ENCODE measurements at regions not wholly inside any gene's neighbourhood (a gene's known extent, or its start where the extent isn't known, plus 50 kb on each side); places are given as distances from the start of the nearest gene placed in this dataset.

DNA sequence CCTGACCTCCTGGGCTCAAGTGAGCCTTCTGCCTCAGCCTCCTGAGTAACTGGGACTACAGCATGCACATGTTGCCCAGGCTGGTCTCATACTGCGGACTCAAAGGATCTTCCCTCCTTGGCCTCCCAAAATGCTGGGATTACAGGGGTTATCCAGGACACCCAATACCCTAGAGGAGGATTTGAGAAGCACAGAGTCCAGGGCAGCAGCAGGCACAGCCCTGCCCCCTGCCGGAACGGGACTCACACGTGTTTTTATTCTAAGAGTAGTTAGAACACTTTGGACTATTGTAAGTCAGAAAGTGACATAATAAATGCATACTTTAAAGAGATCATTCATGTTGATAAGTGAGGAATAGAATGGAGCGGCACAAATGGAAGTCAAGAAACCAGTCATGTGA is 80.2 kb downstream of the C6orf118 start:
- DNase-seq, result no peak

DNA sequence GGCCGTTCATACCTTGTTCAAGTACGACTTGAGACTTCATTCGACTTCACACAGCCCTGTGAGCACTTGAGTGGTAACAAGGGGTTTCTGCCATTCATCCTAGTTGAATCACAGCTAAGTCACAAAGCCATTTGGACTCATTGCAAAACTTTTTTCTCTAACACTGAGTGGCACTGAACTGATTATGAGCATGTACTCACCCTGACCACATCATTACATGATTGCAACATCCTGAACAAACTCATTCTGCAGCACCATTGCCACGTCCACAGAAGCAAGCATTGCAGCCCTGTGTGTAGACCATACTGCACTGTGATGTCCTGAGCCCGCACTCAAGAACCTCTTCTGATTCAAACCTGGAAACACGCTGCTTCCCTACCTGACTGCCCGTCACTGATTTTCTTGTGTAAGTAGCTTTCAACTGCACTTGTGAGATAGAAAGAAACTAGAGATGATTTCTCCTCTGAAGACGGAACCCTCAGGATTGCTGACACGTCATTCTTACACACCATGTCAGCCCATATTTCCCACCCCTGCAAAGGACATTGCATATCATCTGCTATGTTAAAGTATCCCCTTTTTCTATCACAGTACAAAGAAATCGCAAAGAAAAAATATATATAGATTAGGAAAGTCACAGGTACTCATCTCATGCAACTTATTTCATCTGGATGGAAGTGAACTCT is 81.6 kb downstream of the C6orf118 start:
- DNase-seq, result no peak

DNA sequence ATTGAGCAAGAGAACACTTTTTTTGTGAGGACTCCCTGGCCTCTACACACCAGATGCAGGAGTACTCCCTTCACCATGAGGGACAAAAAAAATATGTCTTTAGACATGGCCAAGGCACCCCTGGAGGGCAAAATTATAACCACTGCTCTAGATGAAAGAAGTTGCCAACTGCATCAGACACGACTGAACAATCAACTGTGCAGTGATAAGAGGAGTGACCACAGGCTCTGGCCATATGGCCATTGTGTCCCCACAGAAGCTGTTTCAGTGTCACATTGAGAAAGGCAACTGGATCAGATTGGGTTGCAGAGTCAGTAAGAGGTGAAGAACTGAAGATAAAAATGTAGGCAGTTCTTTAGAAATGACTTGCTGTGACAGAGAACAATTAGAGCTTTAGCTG is 85.7 kb downstream of the C6orf118 start:
- DNase-seq, result no peak

- DNase-seq, result no peak
Measured at GRCh38 chr6:165223101-165223500, 86.3 kb downstream of the C6orf118 start.

DNA sequence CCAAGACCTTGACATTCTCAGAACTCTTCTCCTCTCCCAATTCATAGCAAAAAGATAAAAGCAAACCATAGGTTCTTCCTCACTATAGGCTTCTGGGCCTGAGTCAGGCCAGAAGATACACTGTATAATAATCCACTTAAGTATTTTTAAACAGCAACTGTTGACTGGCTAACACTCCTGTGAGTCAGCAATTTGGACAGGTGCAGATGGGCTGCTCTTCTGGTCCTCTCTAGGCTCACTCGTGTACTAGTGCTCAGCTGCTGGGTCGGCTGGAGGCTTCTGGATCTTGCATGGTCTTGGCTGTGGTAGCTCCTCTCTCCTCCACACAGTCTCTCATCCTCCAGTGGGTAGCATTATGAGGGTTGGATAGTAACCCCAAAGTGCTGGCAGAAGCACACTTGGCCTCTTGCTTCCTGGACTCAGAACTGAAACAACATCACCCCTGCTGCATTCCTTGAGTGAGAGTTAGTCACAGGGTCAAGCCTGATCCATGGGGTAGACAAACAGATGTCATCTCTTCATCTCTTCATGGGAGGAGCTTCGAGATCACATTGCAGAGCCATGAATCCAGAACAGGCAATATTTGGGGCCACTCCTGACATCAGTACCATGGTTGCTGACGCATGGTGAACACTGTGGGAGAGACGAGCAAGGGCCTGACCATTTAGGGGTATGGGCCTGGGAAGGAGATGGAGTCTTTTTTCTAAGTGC is 86.9 kb downstream of the C6orf118 start:
- DNase-seq, result no peak

GRCh38 chr6:165220045-165220444 is 89.4 kb downstream of the C6orf118 start:
- DNase-seq, result no peak

DNA sequence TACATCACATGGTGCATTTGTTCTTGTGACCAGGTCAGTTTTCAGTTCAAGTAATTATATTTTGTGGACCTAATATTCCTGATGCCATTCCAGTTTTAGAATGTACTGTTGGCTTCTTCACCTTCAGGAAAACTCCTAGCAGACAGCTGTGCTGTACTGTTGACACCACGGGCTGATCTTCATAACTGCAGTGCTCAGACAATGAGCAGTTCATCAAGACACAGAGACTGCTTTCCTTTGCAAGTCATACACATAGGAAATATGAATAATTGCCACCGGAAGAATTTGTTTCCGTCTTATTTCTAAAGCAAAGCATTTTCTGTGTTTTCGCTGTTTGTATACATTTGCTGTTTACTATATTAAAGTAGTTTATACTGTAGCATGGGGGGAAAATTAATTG is 89.8 kb downstream of the C6orf118 start:
- no peak for DNase-seq

GRCh38 chr6:165218829-165219228 is 90.6 kb downstream of the C6orf118 start:
- no peak for DNase-seq

GRCh38 chr6:165206798-165207197 is 102.6 kb downstream of the C6orf118 start:
- DNase-seq, result no peak

DNA sequence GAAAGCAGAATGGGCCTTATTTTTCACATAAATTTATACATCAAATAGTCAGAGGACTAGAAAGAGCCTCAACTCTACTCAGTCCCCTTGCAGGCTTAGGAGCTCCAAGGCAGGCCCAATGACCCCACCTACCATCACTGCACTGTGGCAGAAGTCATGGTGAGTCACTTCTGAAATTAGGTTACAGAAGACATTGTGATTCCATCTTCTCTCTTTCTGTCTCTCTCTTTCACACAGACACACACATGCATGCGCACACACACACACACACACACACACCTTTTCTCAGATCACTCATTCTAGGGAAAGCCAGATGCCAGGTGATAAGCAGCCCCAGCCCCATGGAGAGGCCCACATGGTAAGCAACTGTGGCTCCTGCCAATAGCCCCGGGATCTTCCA is 103.8 kb downstream of the C6orf118 start:
- DNase-seq, result no peak

GRCh38 chr6:165204807-165205545 is 104.4 kb downstream of the C6orf118 start:
- no peak for DNase-seq

DNA sequence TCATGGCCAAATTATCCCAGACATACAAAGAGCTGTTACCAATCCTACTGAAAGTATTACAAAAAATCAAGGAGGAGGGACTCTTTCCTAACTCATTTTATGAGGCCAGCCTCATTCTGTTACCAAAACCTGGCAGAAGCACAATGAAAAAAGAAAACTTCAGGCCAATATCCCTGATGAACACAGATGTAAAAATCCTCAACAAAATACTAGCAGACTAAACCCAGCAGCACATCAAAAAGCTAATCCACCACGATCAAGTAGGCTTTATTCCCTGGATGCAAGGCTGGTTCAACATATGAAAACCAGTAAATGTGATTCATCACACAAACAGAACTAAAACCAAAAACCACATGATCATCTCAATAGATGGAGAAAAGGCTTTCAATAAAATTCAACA is 109.2 kb downstream of the C6orf118 start:
- DNase-seq, result no peak

DNA sequence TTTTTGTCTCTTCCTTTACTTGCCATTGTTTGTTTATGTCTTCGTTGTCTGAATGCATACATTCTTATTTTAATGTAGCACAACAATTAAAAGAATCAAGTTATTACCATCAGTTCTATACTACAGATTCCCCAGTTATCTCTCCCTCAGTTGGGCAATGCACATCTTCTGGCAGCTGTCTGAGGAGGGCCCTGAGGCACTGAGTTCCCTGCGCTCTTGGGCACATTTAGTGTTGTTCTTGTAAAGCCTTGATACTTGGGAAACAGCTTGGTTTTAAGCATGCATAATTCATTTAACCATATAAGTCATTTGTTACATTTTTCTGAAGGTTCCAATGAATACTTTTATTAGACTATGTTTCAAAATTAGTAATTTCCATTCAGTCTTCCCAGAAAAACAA is 117.9 kb downstream of the C6orf118 start:
- DNase-seq, result no peak

GRCh38 chr6:165186441-165187205 is 122.8 kb downstream of the C6orf118 start:
- DNase-seq, result no peak

- no peak for DNase-seq
Measured at GRCh38 chr6:165186041-165186440, 123.4 kb downstream of the C6orf118 start.

- no peak for DNase-seq
Measured at GRCh38 chr6:165184192-165184979, 125.0 kb downstream of the C6orf118 start.

GRCh38 chr6:165183496-165184140 is 125.8 kb downstream of the C6orf118 start:
- DNase-seq, result no peak

- no peak for DNase-seq
Measured at GRCh38 chr6:165183071-165183470, 126.3 kb downstream of the C6orf118 start.

DNA sequence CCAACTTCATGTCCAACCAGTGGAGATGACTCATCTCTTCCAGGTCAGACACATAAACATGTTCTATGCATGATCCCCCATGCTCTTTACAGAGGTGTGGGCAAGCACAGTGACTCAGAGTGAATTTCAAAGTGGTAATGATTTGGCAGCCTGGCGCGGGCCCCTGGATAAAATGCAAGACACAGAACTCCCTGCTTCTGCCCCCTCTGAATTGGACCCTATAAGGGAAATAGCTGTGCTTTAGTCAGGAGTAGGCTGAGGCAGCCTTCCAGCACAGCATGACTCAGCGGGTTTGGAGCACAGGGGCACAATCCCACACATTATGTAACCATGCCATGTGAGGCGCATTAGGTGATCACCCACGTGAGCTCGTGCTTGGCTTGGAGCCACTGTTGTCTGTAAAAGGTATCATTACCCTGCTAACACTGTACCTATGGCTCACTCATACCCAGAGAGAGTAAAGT is 127.4 kb downstream of the C6orf118 start:
- DNase-seq, result no peak

GRCh38 chr6:165178056-165178455 is 131.3 kb downstream of the C6orf118 start:
- DNase-seq, result no peak

DNA sequence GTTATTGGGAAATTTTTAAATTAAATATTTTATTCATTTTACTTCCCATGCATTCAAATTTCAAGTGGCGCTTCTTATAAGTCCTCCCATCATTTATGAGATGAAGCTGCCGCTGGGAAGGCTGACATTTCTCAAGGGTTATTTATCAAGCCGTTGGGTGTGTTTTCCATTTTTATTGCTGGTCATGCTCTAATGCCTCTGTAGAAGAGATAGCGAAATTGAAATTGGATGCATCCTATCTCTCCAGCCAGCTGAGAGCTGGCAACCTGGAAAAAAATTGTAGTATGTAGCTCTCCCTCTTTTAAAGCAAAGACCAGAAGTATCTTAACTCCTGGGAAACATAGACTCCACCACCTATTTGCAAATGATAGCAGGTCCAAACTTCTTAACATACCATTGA is 135.9 kb downstream of the C6orf118 start:
- no peak for DNase-seq

DNA sequence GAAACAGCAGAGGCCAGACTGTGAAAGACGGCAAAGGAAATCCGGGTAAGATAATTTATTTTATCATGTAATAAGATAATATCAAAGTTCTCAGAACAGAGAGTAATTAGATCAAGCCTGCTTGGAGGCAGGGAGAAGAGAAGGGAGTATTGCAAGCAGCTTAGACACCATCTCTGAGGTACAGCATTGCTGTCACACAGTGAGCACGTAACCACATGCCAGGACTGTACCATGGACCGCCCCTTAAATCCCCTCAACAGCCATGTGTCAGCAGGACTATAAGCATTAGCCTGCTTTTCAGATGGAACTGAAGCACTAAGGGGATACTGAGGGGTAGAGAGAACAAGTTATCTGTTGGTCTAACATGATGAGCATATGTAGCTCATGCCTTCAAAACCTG is 141.5 kb downstream of the C6orf118 start:
- no peak for DNase-seq

Data from hematopoietic multipotent progenitor cell treated with erythropoietin and hydrocortisone succinate and interleukin-3 and kit ligand, for 8 days (in vitro differentiated cells).